ENCODE measurements at regions not wholly inside any gene's neighbourhood (a gene's known extent, or its start where the extent isn't known, plus 50 kb on each side); places are given as distances from the start of the nearest gene placed in this dataset.

DNA sequence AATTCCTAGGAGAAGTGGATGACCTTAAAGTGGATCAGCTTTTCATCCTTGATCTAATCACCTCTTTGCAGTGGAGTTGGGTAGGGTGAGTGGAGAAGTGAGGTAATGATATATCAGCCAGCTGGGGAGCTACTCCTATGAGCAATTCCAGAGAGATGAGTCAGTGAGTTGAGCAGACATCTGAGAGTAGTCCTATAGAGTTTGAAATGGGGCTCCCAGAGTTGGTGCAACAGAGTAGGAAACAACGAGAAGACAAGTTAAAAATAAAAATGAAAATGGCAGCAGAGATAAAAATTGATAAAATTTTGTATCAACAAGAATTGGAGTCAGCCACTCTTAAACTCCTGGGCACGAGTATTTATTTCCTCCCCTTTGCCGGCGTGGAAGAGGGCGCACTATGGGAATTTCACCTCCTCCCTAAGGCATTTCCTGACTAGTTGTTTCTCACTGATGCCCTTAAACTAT is 150.8 kb upstream of the DPH6 start:
- TF ChIP-seq, protein P1, sequence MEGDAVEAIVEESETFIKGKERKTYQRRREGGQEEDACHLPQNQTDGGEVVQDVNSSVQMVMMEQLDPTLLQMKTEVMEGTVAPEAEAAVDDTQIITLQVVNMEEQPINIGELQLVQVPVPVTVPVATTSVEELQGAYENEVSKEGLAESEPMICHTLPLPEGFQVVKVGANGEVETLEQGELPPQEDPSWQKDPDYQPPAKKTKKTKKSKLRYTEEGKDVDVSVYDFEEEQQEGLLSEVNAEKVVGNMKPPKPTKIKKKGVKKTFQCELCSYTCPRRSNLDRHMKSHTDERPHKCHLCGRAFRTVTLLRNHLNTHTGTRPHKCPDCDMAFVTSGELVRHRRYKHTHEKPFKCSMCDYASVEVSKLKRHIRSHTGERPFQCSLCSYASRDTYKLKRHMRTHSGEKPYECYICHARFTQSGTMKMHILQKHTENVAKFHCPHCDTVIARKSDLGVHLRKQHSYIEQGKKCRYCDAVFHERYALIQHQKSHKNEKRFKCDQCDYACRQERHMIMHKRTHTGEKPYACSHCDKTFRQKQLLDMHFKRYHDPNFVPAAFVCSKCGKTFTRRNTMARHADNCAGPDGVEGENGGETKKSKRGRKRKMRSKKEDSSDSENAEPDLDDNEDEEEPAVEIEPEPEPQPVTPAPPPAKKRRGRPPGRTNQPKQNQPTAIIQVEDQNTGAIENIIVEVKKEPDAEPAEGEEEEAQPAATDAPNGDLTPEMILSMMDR (IDR thresholded peaks at IDR 0.05): no peak
- TF ChIP-seq POLR2A (IDR thresholded peaks at IDR 0.05): no peak
